OCI-LY7 (cell line): ENCODE measurements at regions not wholly inside any gene's neighbourhood (a gene's known extent, or its start where the extent isn't known, plus 50 kb on each side); places are given as distances from the start of the nearest gene placed in this dataset.

ENCODE experiments used
- BruUV-seq: library from RNA; stranded (reverse); fragments of 400-500 nt; replicated peaks from 2 replicates; lab custom pipeline; 2021; lab: Mats Ljungman, UMichigan
- CTCF ChIA-PET: fragments of 300-600 bp; sonication (Branson Sonifier 250); formaldehyde crosslinking; loops from one replicate; lab custom pipeline; 2022; ENCODE audit warnings: antibody characterized with exemption; ENCODE audit not compliant: unreplicated experiment; lab: Charles Lee
- POLR2A ChIA-PET: fragments of 300-600 bp; sonication (Branson Sonifier 250); formaldehyde crosslinking; loops from one replicate; lab custom pipeline; 2022; ENCODE audit warnings: antibody characterized with exemption; lab: Charles Lee
- DNase-seq: peaks from one replicate; pipeline ENCODE4 v3.0.0-alpha.2; 2015; ENCODE audit warnings: low spot score
- H2AFZ ChIP-seq: fragments of 200-600 bp; sonication (generic), shearing (Covaris generic); 2 replicates; pipeline ENCODE4 v1.6.1; 2014; ENCODE audit warnings: mild to moderate bottlenecking, antibody characterized with exemption, low read length, moderate library complexity
- H3K27ac ChIP-seq: fragments of 200-600 bp; sonication (generic); 2 replicates; pipeline ENCODE4 v1.5.1; 2014; ENCODE audit warnings: mixed run types, low read depth, mild to moderate bottlenecking, moderate library complexity, low read length, inconsistent platforms; ENCODE audit not compliant: poor library complexity, severe bottlenecking
- H3K36me3 ChIP-seq: fragments of 200-600 bp; sonication (generic); 2 replicates; pipeline ENCODE4 v1.6.1; 2014; ENCODE audit warnings: mild to moderate bottlenecking, antibody characterized with exemption, low read length, moderate library complexity, mixed read lengths; ENCODE audit not compliant: insufficient read depth
- H3K4me1 ChIP-seq: fragments of 200-600 bp; sonication (generic); 2 replicates; pipeline ENCODE4 v1.5.1; 2014; ENCODE audit warnings: mild to moderate bottlenecking, low read length; ENCODE audit not compliant: insufficient read depth, poor library complexity, severe bottlenecking
- H3K4me2 ChIP-seq: fragments of 200-600 bp; sonication (generic); 2 replicates; pipeline ENCODE4 v1.6.1; 2014; ENCODE audit warnings: mild to moderate bottlenecking, low read length
- H3K4me3 ChIP-seq: fragments of 200-600 bp; sonication (generic); 2 replicates; pipeline ENCODE4 v1.5.1; 2014; ENCODE audit warnings: mild to moderate bottlenecking, low read depth, low read length; ENCODE audit not compliant: poor library complexity, severe bottlenecking
- H3K79me2 ChIP-seq: fragments of 200-600 bp; sonication (generic); 2 replicates; pipeline ENCODE4 v1.6.1; 2016; ENCODE audit warnings: low read depth, mild to moderate bottlenecking, low read length, moderate library complexity, mixed read lengths; ENCODE audit not compliant: insufficient read depth
- H3K9me2 ChIP-seq: fragments of 200-600 bp; sonication (generic); 2 replicates; pipeline ENCODE4 v1.6.1; 2016; ENCODE audit warnings: mild to moderate bottlenecking, low read length, mixed read lengths; ENCODE audit not compliant: insufficient read depth
- H3K9me3 ChIP-seq: fragments of 200-600 bp; sonication (generic); 2 replicates; pipeline ENCODE4 v1.6.1; 2014; ENCODE audit warnings: mild to moderate bottlenecking, mixed run types, low read length, mixed read lengths
- H4K20me1 ChIP-seq: fragments of 200-600 bp; sonication (generic); 2 replicates; pipeline ENCODE4 v1.6.1; 2014; ENCODE audit warnings: mild to moderate bottlenecking, antibody characterized with exemption, low read length, moderate library complexity, mixed read lengths; ENCODE audit not compliant: insufficient read depth
- CTCF ChIP-seq: fragments of 200-600 bp; sonication (generic); conservative IDR thresholded peaks from 2 replicates; pipeline ENCODE4 v1.5.1; 2014; ENCODE audit warnings: mild to moderate bottlenecking, antibody characterized with exemption, low read length, moderate library complexity, mixed read lengths
- EZH2phosphoT487 ChIP-seq: fragments of 200-600 bp; sonication (generic); IDR thresholded peaks from 2 replicates; pipeline ENCODE4 v1.6.1; 2018; ENCODE audit warnings: low read depth, borderline replicate concordance, mild to moderate bottlenecking, mixed run types, antibody characterized with exemption, low read length, moderate library complexity, mixed read lengths
- intact Hi-C: fragments of 100-400 bp; cut with micrococcal nuclease; formaldehyde crosslinking; loops from one replicate; pipeline ENCODE4 v1.10.0; 2022; ENCODE audit not compliant: unreplicated experiment

GRCh38 chr17:72030067-72030899, 90.5 kb upstream of the SOX9 start:
- intact Hi-C loops: loop anchor here (1.0 to 5.0 kb wide), 3 partner anchors 8 to 618 kb away; no protein-coding TSS in a partner anchor
- no peaks in the 10 kb centered on the region for H3K9me2 ChIP-seq
- H4K20me1 ChIP-seq: no peaks in the 10 kb centered on the region
- peak overlapping the region; percentile 87 for H3K27ac ChIP-seq
- peak overlapping the region; percentile 72 for H3K4me2 ChIP-seq
- ChIA-PET CTCF (interaction anchor here (0.6 kb wide), 1 partner anchor 45 kb away, joined by 5 read pairs; no protein-coding TSS in a partner anchor), POLR2A (interaction anchor here (0.6 to 2.0 kb wide), 5 partner anchors 8 to 82 kb away, joined by 3 to 16 read pairs (median 4); no protein-coding TSS in a partner anchor)
- DNase-seq: peak; percentile 77
- TSS peak; percentile 79 for BruUV-seq
- H3K36me3 ChIP-seq: no peaks in the 10 kb centered on the region
- H3K9me3 ChIP-seq: no peaks in the 10 kb centered on the region
- H3K4me1 ChIP-seq: peaks cover 83% of the 10 kb centered on the region
- no peak for TF ChIP-seq EZH2phosphoT487
- peak; percentile 46 for TF ChIP-seq CTCF
- H3K4me3 ChIP-seq: peak overlapping the region; percentile 69
- H3K79me2 ChIP-seq: peaks cover 11% of the 10 kb centered on the region; the same call in 1 of the 2 replicates
- peak overlapping the region; percentile 14; the same call in 1 of the 2 replicates for H2AFZ ChIP-seq

DNA sequence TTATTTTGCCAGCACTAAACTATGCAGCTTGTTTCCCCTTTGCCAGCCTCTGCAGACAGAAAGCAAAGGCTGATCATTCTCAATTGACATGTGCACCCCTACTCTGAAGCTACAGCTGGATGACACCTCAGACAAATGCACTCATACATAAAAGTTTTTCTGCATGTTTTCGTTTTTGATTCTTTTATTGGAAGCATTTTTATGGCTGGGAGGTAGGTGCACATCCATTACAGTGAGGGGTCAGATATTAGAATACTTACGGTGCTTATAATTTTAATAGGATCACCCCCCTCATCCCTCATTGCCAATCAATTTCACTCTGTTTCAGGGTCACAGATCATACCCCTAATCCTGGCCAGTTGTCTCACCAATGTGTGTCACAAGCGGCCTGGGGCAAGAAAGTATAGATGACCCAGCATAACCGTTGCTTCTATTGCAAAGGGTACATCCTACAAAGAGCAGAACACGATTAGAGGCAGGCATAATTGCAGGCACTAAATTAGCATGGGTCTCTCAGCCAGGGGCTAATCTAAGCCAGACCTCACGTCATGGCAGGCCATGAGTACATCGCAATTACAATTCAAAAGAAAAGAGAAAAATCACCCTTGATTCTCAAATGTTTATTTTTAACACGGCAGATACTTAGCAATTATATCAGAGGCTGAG, 89.5 kb upstream of the SOX9 start:
- peak overlapping the region; percentile 87 for H3K27ac ChIP-seq
- no peak for DNase-seq
- H3K4me2 ChIP-seq: peak overlapping the region; percentile 72
- intact Hi-C loops: loop anchor here (5.0 kb wide), 2 partner anchors 481 to 619 kb away; no protein-coding TSS in a partner anchor
- H3K9me2 ChIP-seq: no peaks in the 10 kb centered on the region
- H4K20me1 ChIP-seq: no peaks in the 10 kb centered on the region
- H3K4me1 ChIP-seq: peaks cover 73% of the 10 kb centered on the region
- BruUV-seq: no TSS peak
- ChIA-PET POLR2A (interaction anchor here (0.6 to 4.6 kb wide), 5 partner anchors 8 to 16 kb away, joined by 3 to 64 read pairs (median 6); no protein-coding TSS in a partner anchor), CTCF (no interaction called here)
- H3K4me3 ChIP-seq: peak overlapping the region; percentile 69
- H3K9me3 ChIP-seq: no peaks in the 10 kb centered on the region
- H3K79me2 ChIP-seq: peaks cover 11% of the 10 kb centered on the region; the same call in 1 of the 2 replicates
- peak overlapping the region; percentile 10; the same call in 1 of the 2 replicates for H2AFZ ChIP-seq
- no peak for TF ChIP-seq CTCF
- no peak for TF ChIP-seq EZH2phosphoT487
- no peaks in the 10 kb centered on the region for H3K36me3 ChIP-seq
